GM18870 (cell line): ENCODE measurements at regions not wholly inside any gene's neighbourhood (a gene's known extent, or its start where the extent isn't known, plus 50 kb on each side); places are given as distances from the start of the nearest gene placed in this dataset.

Experiments
- ATAC-seq: cut with Tn5 transposase; IDR thresholded peaks from one replicate; pipeline ENCODE4 v1.9.1; 2021; ENCODE audit warnings: moderate library complexity; ENCODE audit not compliant: unreplicated experiment

- ATAC-seq, result no peak
Measured at GRCh38 chr9:38315085-38315595, 77.4 kb upstream of the ALDH1B1 start.

DNA sequence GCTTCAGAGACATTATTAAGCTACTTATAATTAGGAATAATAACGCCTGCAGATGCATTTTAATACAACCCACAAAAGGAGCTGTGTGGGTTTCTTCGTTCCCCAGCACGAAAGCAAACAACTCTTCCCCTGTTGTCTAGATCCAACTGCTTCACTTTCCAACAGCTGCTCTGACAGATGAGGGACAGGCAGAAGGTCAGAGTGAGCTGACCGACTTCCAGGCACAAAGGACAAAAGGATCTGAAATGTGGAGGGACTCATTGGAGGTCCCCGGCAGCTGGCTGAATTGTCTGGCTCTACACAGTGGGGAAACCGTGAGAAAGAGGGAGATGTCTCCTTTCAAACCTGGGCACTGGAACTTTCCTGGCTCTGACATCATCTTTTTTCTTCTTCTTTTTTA, 79.1 kb upstream of the ALDH1B1 start:
- ATAC-seq, result no peak

- no peak for ATAC-seq
Measured at GRCh38 chr9:38312406-38312805, 80.1 kb upstream of the ALDH1B1 start.

- ATAC-seq, result no peak
Measured at GRCh38 chr9:38311382-38312270, 80.9 kb upstream of the ALDH1B1 start.

DNA sequence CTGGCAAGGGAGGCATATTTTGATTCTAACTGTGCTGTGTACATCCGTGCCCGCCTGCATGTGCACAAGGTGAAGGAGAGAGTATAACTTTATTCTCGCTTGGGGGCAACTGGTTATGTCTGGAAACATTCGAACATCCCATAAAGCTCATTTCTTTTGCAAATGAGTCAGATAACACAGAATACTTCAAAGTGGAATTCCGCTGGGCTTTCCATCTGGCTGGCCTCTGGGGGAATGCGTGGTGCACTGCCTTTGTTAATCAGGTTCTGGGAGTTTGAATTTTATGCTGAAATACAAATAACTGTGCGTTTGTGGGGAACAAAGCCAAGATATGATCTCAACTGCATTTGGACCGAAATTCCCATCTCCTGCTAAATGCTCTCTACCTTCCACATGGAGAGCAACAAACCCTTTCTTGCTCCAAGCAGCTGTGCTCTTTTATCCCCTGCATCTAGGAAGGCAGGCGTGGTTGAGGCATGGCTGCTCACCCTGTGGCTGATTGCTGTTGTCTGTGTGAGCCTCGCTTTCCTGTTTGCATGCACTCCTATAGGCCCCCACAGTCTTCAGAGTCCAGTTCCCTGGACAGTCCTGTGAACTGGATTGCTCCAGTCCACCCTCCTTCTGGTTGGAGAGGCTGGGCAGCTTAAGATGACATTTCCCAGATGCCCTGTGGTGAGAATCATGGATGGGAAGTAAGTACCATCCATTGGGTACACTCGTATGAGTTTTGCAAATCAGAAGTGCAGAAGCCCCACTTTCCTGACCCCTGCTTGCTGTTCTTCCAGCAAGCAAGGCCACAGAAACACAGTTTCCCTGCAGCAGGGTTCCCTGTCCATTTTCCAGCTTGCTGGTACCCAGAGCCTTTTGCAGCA, 82.9 kb upstream of the ALDH1B1 start:
- ATAC-seq, result no peak

DNA sequence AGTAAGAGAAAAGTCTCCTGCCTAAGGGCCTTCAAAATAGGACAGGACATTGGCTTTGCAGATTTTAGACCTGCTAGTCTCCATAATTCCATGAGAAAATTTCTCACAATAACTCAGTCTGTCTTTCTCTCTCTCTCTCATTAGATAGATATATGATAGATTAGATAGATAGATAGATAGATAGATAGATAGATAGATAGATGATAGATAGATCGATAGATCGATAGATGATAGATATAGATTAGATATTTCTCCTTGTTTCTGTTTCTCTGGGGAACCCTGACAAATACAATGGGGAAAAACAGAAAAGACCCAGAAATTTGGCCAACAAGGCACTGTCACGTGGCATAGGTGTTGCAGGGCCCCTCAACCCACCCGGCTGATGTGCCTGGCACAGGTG, 84.4 kb upstream of the ALDH1B1 start:
- no peak for ATAC-seq

DNA sequence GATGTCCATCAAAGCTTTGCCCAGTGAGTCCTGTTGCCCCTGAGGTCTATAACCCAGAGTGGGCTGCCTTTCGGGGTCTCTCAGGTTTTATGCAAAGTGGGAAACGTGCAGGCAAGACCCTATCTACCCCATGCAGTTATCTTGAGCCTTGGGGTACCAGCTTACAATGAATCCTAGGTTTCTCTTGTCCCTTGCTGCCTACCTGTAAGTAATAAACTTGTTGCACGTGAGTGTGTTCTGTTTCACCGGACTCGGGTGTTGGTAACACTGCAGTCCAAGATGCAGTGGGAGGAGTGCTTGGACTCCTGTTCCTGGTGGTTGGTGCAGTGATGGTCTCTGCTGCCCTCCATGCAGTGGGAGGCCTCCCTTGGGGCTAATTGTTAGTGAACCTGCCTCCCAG, 85.6 kb upstream of the ALDH1B1 start:
- no peak for ATAC-seq

- no peak for ATAC-seq
Measured at GRCh38 chr9:38305582-38305981, 86.9 kb upstream of the ALDH1B1 start.

DNA sequence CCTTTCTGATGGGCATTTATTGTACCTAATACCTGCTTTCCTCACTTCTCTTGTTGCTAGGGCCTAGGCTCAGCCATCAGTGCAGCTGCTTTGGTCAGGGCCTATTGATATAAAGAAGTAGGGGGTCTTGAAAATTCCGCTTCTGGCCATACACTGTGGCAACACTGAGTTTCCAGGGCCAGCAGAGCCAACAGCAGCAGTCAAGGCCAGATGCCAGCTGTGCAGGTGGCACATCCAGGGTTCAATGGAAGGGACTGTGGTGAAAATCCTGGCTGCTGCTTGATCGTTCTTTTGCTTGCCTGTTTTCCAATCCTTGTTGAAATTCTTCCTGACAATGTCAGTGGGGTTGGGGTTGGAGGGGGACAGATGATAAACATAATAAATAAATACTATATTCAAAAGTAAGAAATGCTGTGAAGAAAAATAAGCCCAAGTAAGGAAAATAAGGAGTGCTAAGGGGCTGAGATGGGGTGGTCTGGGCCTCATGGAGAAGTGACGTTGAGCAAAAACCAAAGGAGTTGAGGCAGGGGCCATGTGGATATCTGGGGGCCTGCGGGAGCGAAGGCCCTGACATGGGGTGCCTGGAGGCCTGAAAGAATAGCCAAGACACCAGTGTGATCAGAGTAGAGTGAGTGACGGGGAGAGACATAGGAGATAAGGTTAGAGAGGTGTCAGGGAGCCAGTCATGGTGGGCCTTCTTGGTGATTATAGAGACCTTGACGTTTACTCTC, 91.0 kb upstream of the ALDH1B1 start:
- no peak for ATAC-seq

GRCh38 chr9:38299856-38300255, 92.6 kb upstream of the ALDH1B1 start:
- no peak for ATAC-seq

DNA sequence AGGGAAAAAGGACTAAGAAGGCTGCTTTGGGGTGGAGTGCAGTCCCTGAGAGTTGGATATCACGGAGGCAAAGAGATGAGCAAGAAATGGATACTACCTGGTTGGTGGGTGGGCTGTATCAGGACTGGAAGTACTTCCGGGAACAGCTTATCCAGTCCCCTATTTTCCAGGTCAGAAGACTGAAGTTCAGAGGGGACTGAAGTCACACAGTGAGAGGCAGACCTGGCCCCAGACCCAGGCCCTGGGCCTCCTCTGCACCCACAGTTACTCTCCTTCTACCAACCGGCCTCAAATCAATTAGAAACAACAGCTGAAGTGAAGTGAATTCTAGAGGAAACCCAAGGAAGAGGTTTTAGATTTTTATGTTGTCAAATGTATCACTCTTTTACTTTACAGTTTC, 93.6 kb upstream of the ALDH1B1 start:
- no peak for ATAC-seq

DNA sequence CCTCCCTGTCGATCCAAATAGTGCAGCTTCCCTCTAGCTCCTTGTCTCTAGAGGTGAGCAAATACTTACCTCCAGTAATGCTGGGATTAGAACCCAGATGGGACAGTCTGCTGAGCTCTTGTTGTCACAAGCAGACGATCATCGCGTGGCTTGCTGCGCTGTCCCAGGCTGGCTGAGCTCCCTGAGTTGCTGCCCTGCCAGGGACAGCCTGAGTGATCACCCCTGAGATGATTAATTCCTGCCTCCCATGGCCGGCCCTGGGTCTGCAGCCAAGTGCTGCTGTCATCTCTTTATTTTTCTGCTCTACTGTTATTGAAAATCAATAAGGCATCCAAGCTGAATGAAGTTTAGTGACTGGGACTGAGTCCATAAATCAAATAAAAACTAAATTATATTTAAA, 94.0 kb upstream of the ALDH1B1 start:
- no peak for ATAC-seq

- no peak for ATAC-seq
Measured at GRCh38 chr9:38296807-38297206, 95.7 kb upstream of the ALDH1B1 start.

- no peak for ATAC-seq
Measured at GRCh38 chr9:38295764-38296163, 96.7 kb upstream of the ALDH1B1 start.

- ATAC-seq, result no peak
Measured at GRCh38 chr9:38294220-38294960, 98.1 kb upstream of the ALDH1B1 start.

- ATAC-seq, result no peak
Measured at GRCh38 chr9:38293022-38293421, 99.5 kb upstream of the ALDH1B1 start.

GRCh38 chr9:38292480-38292879, 100.0 kb upstream of the ALDH1B1 start:
- no peak for ATAC-seq

DNA sequence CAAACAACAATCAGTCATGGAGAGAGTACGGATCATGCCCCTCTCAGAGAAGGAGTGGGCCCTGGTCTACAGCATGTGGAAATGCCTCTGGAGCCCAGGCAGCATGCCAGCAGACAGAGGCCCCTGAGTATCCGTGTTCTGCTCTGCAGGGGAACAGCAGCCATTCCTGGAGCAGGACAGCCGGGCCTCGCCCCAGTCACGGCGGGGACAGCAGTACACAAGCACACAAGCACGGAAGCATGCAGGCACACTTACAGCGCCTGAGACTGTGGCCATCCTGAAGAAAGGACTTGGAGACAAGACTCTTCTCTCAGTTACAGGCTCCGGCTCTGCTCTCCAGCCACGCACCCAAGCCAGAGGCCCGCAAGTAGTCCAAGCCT, 102.6 kb upstream of the ALDH1B1 start:
- ATAC-seq, result no peak

DNA sequence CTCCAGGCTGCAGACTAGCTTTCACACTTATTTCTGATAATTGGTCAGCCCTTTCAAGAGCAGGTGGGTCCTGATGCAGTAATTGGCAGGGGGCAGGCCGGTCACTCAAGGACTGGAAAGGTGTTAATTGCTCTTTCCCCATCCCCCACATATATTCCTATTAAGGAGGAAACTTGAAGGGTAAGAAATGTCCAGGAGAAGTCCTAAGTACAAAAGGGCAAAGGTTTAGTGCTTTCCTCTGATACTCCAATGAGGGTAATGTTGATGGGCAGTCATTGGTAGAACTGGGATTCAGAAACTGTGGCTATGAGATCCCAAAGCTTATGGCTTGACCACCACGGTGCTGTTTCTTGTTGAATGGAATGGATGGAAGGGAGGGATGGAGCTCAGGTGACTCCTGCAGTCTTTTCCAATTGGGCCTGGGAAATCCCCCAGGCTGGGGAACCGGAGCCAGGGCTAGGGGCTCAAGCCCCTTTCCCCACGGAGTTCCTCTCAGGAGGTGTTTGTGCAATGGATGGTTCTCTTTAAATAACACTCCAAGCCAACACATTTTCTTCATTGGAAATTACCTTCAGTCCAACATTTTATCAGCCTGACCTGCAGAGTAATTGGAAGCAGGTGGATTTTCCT, 103.2 kb upstream of the ALDH1B1 start:
- no peak for ATAC-seq

GRCh38 chr9:38288502-38288901, 104.0 kb upstream of the ALDH1B1 start:
- ATAC-seq, result no peak
